ENCODE measurements at regions not wholly inside any gene's neighbourhood (a gene's known extent, or its start where the extent isn't known, plus 50 kb on each side); places are given as distances from the start of the nearest gene placed in this dataset.

DNA sequence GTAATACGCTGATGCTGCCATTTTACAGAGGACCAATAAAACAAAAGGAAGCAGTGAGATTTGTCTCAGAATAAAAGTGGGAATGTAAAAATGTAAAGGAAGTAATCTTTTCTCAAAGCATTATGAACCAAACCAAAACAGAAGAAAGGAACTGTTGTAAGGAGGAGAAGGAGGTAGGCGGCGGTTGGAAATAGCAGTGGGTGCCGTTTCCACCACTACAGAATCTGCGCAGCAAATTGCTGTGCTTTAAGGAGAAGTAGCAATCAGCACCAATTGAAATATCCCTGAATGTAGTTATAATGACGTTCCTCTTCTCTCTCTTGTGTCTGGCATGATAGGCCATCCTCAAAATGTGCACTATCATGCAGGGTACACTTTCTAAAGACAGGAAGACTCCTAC, 455.1 kb upstream of the TLE4 start:
- no peaks in the 10 kb centered on the region for H3K27me3 Mint-ChIP-seq (ENCODE audit: unreplicated experiment)
- no peak for DNase-seq (ENCODE audit: low spot score)
- H3K4me1 Mint-ChIP-seq (ENCODE audit: unreplicated experiment): no peaks in the 10 kb centered on the region
- H3K4me3 Mint-ChIP-seq (ENCODE audit: unreplicated experiment): no peak overlapping the region
- H3K9me3 Mint-ChIP-seq (ENCODE audit: unreplicated experiment): no peaks in the 10 kb centered on the region
- no peak overlapping the region for H3K27ac Mint-ChIP-seq (ENCODE audit: unreplicated experiment)
- H3K36me3 Mint-ChIP-seq (ENCODE audit: low read depth, unreplicated experiment): no peaks in the 10 kb centered on the region
- TF ChIP-seq, protein P1, sequence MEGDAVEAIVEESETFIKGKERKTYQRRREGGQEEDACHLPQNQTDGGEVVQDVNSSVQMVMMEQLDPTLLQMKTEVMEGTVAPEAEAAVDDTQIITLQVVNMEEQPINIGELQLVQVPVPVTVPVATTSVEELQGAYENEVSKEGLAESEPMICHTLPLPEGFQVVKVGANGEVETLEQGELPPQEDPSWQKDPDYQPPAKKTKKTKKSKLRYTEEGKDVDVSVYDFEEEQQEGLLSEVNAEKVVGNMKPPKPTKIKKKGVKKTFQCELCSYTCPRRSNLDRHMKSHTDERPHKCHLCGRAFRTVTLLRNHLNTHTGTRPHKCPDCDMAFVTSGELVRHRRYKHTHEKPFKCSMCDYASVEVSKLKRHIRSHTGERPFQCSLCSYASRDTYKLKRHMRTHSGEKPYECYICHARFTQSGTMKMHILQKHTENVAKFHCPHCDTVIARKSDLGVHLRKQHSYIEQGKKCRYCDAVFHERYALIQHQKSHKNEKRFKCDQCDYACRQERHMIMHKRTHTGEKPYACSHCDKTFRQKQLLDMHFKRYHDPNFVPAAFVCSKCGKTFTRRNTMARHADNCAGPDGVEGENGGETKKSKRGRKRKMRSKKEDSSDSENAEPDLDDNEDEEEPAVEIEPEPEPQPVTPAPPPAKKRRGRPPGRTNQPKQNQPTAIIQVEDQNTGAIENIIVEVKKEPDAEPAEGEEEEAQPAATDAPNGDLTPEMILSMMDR (IDR thresholded peaks at IDR 0.05; ENCODE audit: unreplicated experiment): no peak

DNA sequence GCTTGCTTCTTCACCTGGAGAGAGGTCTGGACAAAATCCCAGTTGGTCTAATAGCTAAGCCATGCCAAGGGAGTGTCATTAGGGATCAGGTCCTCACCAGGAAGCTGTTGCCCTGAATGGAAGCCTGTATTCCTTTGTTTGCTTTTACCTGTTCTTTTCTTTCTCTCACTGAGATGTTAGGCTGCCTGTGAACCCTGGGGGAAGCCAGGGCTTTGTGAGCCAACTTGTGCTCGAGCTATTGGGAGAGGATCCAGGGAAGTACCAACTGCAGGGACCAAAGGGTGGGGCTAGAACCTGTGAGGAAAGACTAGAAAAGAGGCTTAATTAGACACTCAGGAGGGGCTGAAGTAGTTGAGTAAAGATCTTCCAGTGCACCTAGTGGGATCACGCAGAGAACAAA, 451.2 kb upstream of the TLE4 start:
- no peak for DNase-seq (ENCODE audit: low spot score)
- Mint-ChIP-seq H3K9me3 (ENCODE audit: unreplicated experiment) (no peaks in the 10 kb centered on the region), H3K27ac (ENCODE audit: unreplicated experiment) (no peak overlapping the region), H3K4me1 (ENCODE audit: unreplicated experiment) (no peaks in the 10 kb centered on the region), H3K36me3 (ENCODE audit: low read depth, unreplicated experiment) (no peaks in the 10 kb centered on the region), H3K27me3 (ENCODE audit: unreplicated experiment) (no peaks in the 10 kb centered on the region), H3K4me3 (ENCODE audit: unreplicated experiment) (no peak overlapping the region)
- TF ChIP-seq, protein P1 (IDR thresholded peaks at IDR 0.05; ENCODE audit: unreplicated experiment): no peak

DNA sequence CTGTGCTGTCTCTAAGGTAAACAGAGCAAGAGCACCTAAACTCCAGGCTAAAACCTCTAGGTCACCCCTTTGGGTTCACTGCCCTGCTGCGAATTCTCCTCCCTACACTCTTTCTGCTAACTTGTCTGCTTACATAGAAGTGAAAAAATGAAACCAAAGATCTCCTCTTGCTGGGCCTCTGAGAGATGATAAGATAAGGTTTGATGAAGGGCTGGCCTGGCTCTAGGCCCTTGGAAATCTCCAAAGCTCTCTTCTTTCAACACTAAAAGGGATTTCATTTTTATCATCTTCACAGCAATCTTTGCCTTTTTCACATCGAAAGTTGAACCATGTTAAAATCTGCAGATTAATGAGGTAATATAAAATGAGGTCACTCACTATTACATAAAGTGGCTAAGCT, 450.8 kb upstream of the TLE4 start:
- Mint-ChIP-seq H3K27ac (ENCODE audit: unreplicated experiment) (no peak overlapping the region), H3K27me3 (ENCODE audit: unreplicated experiment) (no peaks in the 10 kb centered on the region), H3K4me3 (ENCODE audit: unreplicated experiment) (no peak overlapping the region), H3K4me1 (ENCODE audit: unreplicated experiment) (no peaks in the 10 kb centered on the region), H3K9me3 (ENCODE audit: unreplicated experiment) (no peaks in the 10 kb centered on the region), H3K36me3 (ENCODE audit: low read depth, unreplicated experiment) (no peaks in the 10 kb centered on the region)
- no peak for DNase-seq (ENCODE audit: low spot score)
- TF ChIP-seq, protein P1 (IDR thresholded peaks at IDR 0.05; ENCODE audit: unreplicated experiment): no peak

DNA sequence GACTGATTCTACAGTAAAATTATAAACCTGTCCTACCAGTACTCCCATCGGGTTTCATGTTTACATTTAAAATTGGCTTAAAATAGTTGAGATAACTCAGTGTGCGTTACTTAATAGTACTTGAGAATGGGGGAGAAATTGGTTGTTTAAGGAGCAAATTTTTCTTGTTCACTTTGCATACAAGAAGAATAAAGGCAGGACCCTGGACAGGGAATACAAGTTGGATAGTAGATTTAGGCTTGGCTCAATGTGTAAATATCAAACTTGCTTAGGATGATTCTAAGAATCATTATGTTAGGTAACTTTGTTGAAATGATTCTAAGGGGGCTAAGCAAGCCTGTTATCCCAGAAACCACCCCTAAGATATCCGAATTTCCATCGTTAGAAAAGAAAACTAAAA, 448.4 kb upstream of the TLE4 start:
- H3K27me3 Mint-ChIP-seq (ENCODE audit: unreplicated experiment): no peaks in the 10 kb centered on the region
- H3K4me1 Mint-ChIP-seq (ENCODE audit: unreplicated experiment): peaks cover 7% of the 10 kb centered on the region
- no peak overlapping the region for H3K4me3 Mint-ChIP-seq (ENCODE audit: unreplicated experiment)
- no peaks in the 10 kb centered on the region for H3K9me3 Mint-ChIP-seq (ENCODE audit: unreplicated experiment)
- H3K27ac Mint-ChIP-seq (ENCODE audit: unreplicated experiment): no peak overlapping the region
- no peak for DNase-seq (ENCODE audit: low spot score)
- TF ChIP-seq, protein P1 (IDR thresholded peaks at IDR 0.05; ENCODE audit: unreplicated experiment): no peak
- no peaks in the 10 kb centered on the region for H3K36me3 Mint-ChIP-seq (ENCODE audit: low read depth, unreplicated experiment)

DNA sequence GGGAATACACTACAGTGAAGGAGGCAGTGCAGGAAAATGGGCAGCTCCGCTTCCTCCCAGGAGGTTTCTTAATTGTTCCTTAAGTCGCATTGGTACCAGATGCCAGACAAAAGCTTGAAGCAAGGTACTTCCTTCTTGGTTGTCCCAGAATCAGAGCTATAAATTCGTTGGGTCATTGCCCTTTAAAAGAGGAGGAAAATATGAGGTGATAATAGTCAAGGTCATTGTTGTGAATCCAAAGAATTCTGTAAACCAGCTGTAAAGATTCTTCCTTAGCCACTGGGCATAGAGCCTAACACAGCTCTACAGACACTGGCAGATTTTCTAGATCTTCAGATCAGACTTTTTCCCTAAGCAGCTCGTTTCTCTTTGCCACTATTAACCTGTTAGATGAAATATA, 444.1 kb upstream of the TLE4 start:
- Mint-ChIP-seq H3K4me3 (ENCODE audit: unreplicated experiment) (no peak overlapping the region), H3K4me1 (ENCODE audit: unreplicated experiment) (peaks cover 10% of the 10 kb centered on the region), H3K27me3 (ENCODE audit: unreplicated experiment) (no peaks in the 10 kb centered on the region), H3K36me3 (ENCODE audit: low read depth, unreplicated experiment) (no peaks in the 10 kb centered on the region), H3K9me3 (ENCODE audit: unreplicated experiment) (no peaks in the 10 kb centered on the region), H3K27ac (ENCODE audit: unreplicated experiment) (no peak overlapping the region)
- TF ChIP-seq, protein P1 (IDR thresholded peaks at IDR 0.05; ENCODE audit: unreplicated experiment): no peak
- no peak for DNase-seq (ENCODE audit: low spot score)
